Fibroblast of the aortic adventitia (primary cell): ENCODE measurements at regions not wholly inside any gene's neighbourhood (a gene's known extent, or its start where the extent isn't known, plus 50 kb on each side); places are given as distances from the start of the nearest gene placed in this dataset.

Experiments used
- DNase-seq: peaks from one replicate; pipeline ENCODE4 v3.0.0-alpha.2; 2010; ENCODE audit warnings: low read depth
- H3K4me3 ChIP-seq: 2 replicates; pipeline ENCODE4 v1.5.1; 2011; ENCODE audit warnings: low read depth, mild to moderate bottlenecking, control low read depth, low read length, moderate library complexity
- TF ChIP-seq, protein P1 (sequence below): IDR thresholded peaks from 2 replicates; pipeline ENCODE4 v1.5.1; 2011; ENCODE audit warnings: mild to moderate bottlenecking, low read length, control low read depth, inconsistent platforms; ENCODE audit not compliant: insufficient read depth

- no peak overlapping the region for H3K4me3 ChIP-seq
- TF ChIP-seq, protein P1, sequence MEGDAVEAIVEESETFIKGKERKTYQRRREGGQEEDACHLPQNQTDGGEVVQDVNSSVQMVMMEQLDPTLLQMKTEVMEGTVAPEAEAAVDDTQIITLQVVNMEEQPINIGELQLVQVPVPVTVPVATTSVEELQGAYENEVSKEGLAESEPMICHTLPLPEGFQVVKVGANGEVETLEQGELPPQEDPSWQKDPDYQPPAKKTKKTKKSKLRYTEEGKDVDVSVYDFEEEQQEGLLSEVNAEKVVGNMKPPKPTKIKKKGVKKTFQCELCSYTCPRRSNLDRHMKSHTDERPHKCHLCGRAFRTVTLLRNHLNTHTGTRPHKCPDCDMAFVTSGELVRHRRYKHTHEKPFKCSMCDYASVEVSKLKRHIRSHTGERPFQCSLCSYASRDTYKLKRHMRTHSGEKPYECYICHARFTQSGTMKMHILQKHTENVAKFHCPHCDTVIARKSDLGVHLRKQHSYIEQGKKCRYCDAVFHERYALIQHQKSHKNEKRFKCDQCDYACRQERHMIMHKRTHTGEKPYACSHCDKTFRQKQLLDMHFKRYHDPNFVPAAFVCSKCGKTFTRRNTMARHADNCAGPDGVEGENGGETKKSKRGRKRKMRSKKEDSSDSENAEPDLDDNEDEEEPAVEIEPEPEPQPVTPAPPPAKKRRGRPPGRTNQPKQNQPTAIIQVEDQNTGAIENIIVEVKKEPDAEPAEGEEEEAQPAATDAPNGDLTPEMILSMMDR = no peak
- DNase-seq = no peak
Observed at GRCh38 chr18:6486313-6486712, 71.6 kb upstream of the L3MBTL4 start.

DNA sequence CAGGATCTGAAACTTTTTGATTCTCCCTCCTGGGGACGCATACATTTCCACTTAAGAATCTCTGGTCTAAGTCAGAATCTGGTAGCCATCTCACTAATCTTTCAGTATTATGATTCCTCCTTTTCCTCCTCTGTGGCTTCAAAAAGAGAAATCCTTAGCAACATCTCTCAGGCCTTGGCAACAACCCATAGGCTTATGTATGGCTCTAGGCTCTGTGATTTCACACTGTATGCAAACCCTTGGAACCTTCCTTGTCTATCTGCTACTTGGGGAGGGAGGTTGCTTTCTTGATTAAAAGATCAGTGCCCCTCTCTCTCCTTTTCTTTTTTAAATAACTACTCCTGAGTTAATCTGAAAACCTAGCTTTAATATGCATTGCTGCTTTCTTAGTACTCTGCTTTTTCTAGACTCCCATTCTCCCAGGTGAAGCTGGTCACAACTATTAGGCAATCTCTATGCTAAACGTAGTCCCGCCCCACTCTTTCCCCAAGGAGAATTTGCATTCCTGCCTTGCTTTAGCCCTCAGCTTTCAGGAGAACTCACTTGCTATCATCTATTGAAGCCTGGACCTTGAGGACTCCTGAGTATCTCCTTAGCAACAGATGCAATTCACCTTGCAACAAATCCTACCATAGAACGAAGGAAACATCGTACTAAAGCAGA, 72.2 kb upstream of the L3MBTL4 start:
- DNase-seq = no peak
- TF ChIP-seq, protein P1 = no peak
- H3K4me3 ChIP-seq = no peak overlapping the region

GRCh38 chr18:6487968-6488367, 73.3 kb upstream of the L3MBTL4 start:
- TF ChIP-seq, protein P1 = no peak
- no peak for DNase-seq
- no peak overlapping the region for H3K4me3 ChIP-seq

GRCh38 chr18:6488956-6489355, 74.2 kb upstream of the L3MBTL4 start:
- no peak overlapping the region for H3K4me3 ChIP-seq
- no peak for DNase-seq
- TF ChIP-seq, protein P1 = no peak

- no peak overlapping the region for H3K4me3 ChIP-seq
- DNase-seq = no peak
- TF ChIP-seq, protein P1 = no peak
Observed at GRCh38 chr18:6489977-6490376, 75.3 kb upstream of the L3MBTL4 start.

GRCh38 chr18:6493194-6493593, 78.5 kb upstream of the L3MBTL4 start:
- TF ChIP-seq, protein P1 = no peak
- H3K4me3 ChIP-seq = no peak overlapping the region
- DNase-seq = no peak

- H3K4me3 ChIP-seq = no peak overlapping the region
- TF ChIP-seq, protein P1 = no peak
Observed at GRCh38 chr18:6495536-6495935, 80.8 kb upstream of the L3MBTL4 start.

More at GRCh38 chr18:6495536-6495935, 80.8 kb upstream of the L3MBTL4 start:
- no peak for DNase-seq
